HepG2 (cell line): ENCODE measurements at regions not wholly inside any gene's neighbourhood (a gene's known extent, or its start where the extent isn't known, plus 50 kb on each side); places are given as distances from the start of the nearest gene placed in this dataset.

Source experiments
- ATAC-seq: fragments of 200-7000 bp; cut with Tn5 transposase; 3 replicates; pipeline ENCODE4 v1.9.1; 2020; ENCODE audit warnings: mild to moderate bottlenecking, moderate library complexity
- BruUV-seq: library from RNA; stranded (reverse); fragments of 400-500 nt; replicated peaks from 2 replicates; lab custom pipeline; 2021; lab: Mats Ljungman, UMichigan
- CTCF ChIA-PET: fragments of 300-600 bp; formaldehyde crosslinking; extraction: SDS; loops from one replicate; lab custom pipeline; 2021; ENCODE audit warnings: low total read pairs, inconsistent platforms, low intra/inter-chr PET ratio; lab: Yijun Ruan, JAX
- POLR2A ChIA-PET: fragments of 350-600 bp; sonication (Branson Sonifier 250); formaldehyde crosslinking; loops from one replicate; lab custom pipeline; 2020; ENCODE audit warnings: antibody characterized with exemption, inconsistent platforms; lab: Yijun Ruan, JAX
- DNase-seq: peaks from one replicate; pipeline ENCODE4 v3.0.0-alpha.2; 2015; ENCODE audit warnings: low spot score
- FAIRE-seq: peaks from 3 replicates; lab custom pipeline; 2011; peaks lifted over from hg19 to GRCh38; lab: Jason Lieb, UNC
- H2AFZ ChIP-seq: one replicate; pipeline ENCODE4 v1.6.1; 2011; ENCODE audit warnings: low read length, inconsistent platforms
- H3K27ac ChIP-seq: fragments of 300-600 bp; 3 replicates; pipeline ENCODE4 v1.8.0; 2011; ENCODE audit warnings: mixed run types, mild to moderate bottlenecking, mixed read lengths, low read length, inconsistent platforms; ENCODE audit not compliant: insufficient read depth; ENCODE audit errors: extremely low read length
- H3K27me3 ChIP-seq, 2 experiments: fragments of 200-600 bp in 1 of 2; 2 replicates in 1 of 2; 3 replicates in 1 of 2; pipeline versions ENCODE4 v1.6.0 to v1.8.0; 2011; ENCODE audit warnings: low read length in 2 of 2, mild to moderate bottlenecking in 2 of 2, moderate library complexity in 2 of 2, inconsistent platforms in 1 of 2; ENCODE audit not compliant: insufficient read depth in 2 of 2, control insufficient read depth in 1 of 2
- H3K36me3 ChIP-seq, 2 experiments: fragments of 200-600 bp in 1 of 2; replicated peaks in 1 of 2; 2 replicates in 1 of 2; 3 replicates in 1 of 2; pipeline versions ENCODE4 v1.5.1 to v1.8.0; 2011; ENCODE audit warnings: low read length in 2 of 2, inconsistent platforms in 1 of 2; ENCODE audit not compliant: insufficient read depth in 2 of 2, control insufficient read depth in 1 of 2
- H3K4me1 ChIP-seq: 2 replicates; pipeline ENCODE4 v1.5.1; 2012; ENCODE audit warnings: low read length, inconsistent platforms; ENCODE audit not compliant: insufficient read depth
- H3K4me2 ChIP-seq: 2 replicates; pipeline ENCODE4 v1.6.0; 2011; ENCODE audit warnings: low read depth, low read length, inconsistent platforms
- H3K4me3 ChIP-seq, 3 experiments: fragments of 200-600 bp in 1 of 3; sonication (generic), shearing (Covaris generic) in 1 of 3; replicated peaks in 1 of 3; 2 replicates each; pipeline ENCODE4 v1.5.1; 2011 to 2016; ENCODE audit warnings: low read length in 3 of 3, inconsistent platforms in 2 of 3, low read depth in 2 of 3, mild to moderate bottlenecking in 2 of 3, control low read depth in 1 of 3, mixed read lengths in 1 of 3; ENCODE audit not compliant: insufficient read depth in 1 of 3
- H3K79me2 ChIP-seq: one replicate; pipeline ENCODE4 v1.6.1; 2011; ENCODE audit warnings: low read length, inconsistent platforms; ENCODE audit not compliant: insufficient read depth
- H3K9ac ChIP-seq: 2 replicates; pipeline ENCODE4 v1.6.0; 2011; ENCODE audit warnings: mild to moderate bottlenecking, low read depth, low read length, inconsistent platforms; ENCODE audit not compliant: insufficient read depth
- H3K9me3 ChIP-seq: 2 replicates; pipeline ENCODE4 v1.5.1; 2012; ENCODE audit warnings: mild to moderate bottlenecking, low read length
- H4K20me1 ChIP-seq: 2 replicates; pipeline ENCODE4 v1.6.0; 2011; ENCODE audit warnings: inconsistent platforms, mild to moderate bottlenecking, low read length, moderate library complexity; ENCODE audit not compliant: insufficient read depth
- CEBPB ChIP-seq: IDR thresholded peaks from 2 replicates; pipeline ENCODE4 v1.6.1; 2011; ENCODE audit warnings: low read depth, low read length, improper control_type of control experiment, borderline replicate concordance
- FIP1L1 ChIP-seq: fragments of 200-400 bp; formaldehyde crosslinking; IDR thresholded peaks from 2 replicates; pipeline ENCODE4 v1.6.1; 2018; ENCODE audit warnings: low read depth, mild to moderate bottlenecking, low read length, moderate library complexity, borderline replicate concordance; ENCODE audit not compliant: insufficient read depth
- FOXJ3 ChIP-seq: sonication (generic); formaldehyde crosslinking; IDR thresholded peaks from 2 replicates; pipeline ENCODE4 v1.4.0; 2020; ENCODE audit warnings: missing genetic modification reagents, mild to moderate bottlenecking, borderline replicate concordance
- GRHL1 ChIP-seq: sonication (generic); formaldehyde crosslinking; conservative IDR thresholded peaks from 2 replicates; pipeline ENCODE4 v1.8.0; 2022; ENCODE audit warnings: missing genetic modification reagents
- MZF1 ChIP-seq: sonication (generic); formaldehyde crosslinking; IDR thresholded peaks from 2 replicates; pipeline ENCODE4 v1.8.1; 2023; ENCODE audit warnings: mild to moderate bottlenecking, missing genetic modification reagents, borderline replicate concordance
- NRL ChIP-seq: sonication (generic); formaldehyde crosslinking; IDR thresholded peaks from 2 replicates; pipeline ENCODE4 v1.5.0; 2020; ENCODE audit warnings: missing genetic modification reagents, mild to moderate bottlenecking, moderate library complexity, borderline replicate concordance
- POLR2G ChIP-seq: fragments of 200-400 bp; formaldehyde crosslinking; IDR thresholded peaks from 2 replicates; pipeline ENCODE4 v1.6.1; 2018; ENCODE audit warnings: mild to moderate bottlenecking, low read depth, low read length, moderate library complexity
- ZBTB25 ChIP-seq: IDR thresholded peaks from 2 replicates; pipeline ENCODE4 v1.6.1; 2018; ENCODE audit warnings: missing genetic modification reagents
- ZIK1 ChIP-seq: sonication (generic); formaldehyde crosslinking; IDR thresholded peaks from 2 replicates; pipeline ENCODE4 v1.5.0; 2020; ENCODE audit warnings: mild to moderate bottlenecking, low read depth, missing genetic modification reagents, borderline replicate concordance
- ZNF12 ChIP-seq: sonication (generic); formaldehyde crosslinking; IDR thresholded peaks from 2 replicates; pipeline ENCODE4 v1.5.0; 2020; ENCODE audit warnings: missing genetic modification reagents
- ZNF839 ChIP-seq: sonication (generic); formaldehyde crosslinking; IDR thresholded peaks from 2 replicates; pipeline ENCODE4 v1.4.0; 2020; ENCODE audit warnings: missing genetic modification reagents, mild to moderate bottlenecking, borderline replicate concordance
- WGBS: methylation state at CpG from one replicate; pipeline ENCODE4 v1.1.6; 2017; ENCODE audit warnings: low lambda C conversion rate; 5-methylcytosine and 5-hydroxymethylcytosine counted together
- in situ Hi-C: cut with HindIII; loops from 2 replicates; pipeline ENCODE4 v1.10.0; 2017; ENCODE audit warnings: low pct_unique_long_range_greater_than_20kb; ENCODE audit not compliant: extremely low pct_ligation_motif_present
- intact Hi-C: fragments of 100-400 bp; cut with micrococcal nuclease; formaldehyde crosslinking; loops from one replicate; pipeline ENCODE4 v1.10.0; 2022; ENCODE audit not compliant: unreplicated experiment
- TF ChIP-seq, protein P1 (sequence below): sonication (generic); formaldehyde crosslinking; IDR thresholded peaks from 2 replicates; pipeline ENCODE4 v1.5.1; 2020; ENCODE audit warnings: missing genetic modification reagents, mild to moderate bottlenecking, borderline replicate concordance

GRCh38 chr10:59960751-59961150 lies 54.4 kb upstream of the CCDC6 start (continued):
- TF ChIP-seq ZNF839 (CRISPR knock-in tag), result no peak
- TF ChIP-seq, all 625 proteins: peak for 0

- H3K9me3 ChIP-seq, result no peaks in the 10 kb centered on the region
- H3K9ac ChIP-seq, result no peak overlapping the region
- H3K4me2 ChIP-seq, result no peak overlapping the region
- BruUV-seq, result no TSS peak
- no peak for TF ChIP-seq FIP1L1
- TF ChIP-seq CEBPB, result peak; percentile 53; the same call in 1 of the 2 replicates
- no peak overlapping the region for H3K27ac ChIP-seq
- CTCF ChIA-PET, result no interaction called here
- H3K36me3 ChIP-seq, result no peaks in the 10 kb centered on the region
- H3K27me3 ChIP-seq, result no peaks in the 10 kb centered on the region
- POLR2A ChIA-PET, result no interaction called here
- no peak for DNase-seq
- H3K4me1 ChIP-seq, result no peaks in the 10 kb centered on the region
- no peak for FAIRE-seq
- in situ Hi-C loops, result no loop called here
- H3K79me2 ChIP-seq, result no peaks in the 10 kb centered on the region
- intact Hi-C loops, result no loop called here
- H2AFZ ChIP-seq, result no peak overlapping the region
- 56% methylated on average over 4 of the region's 4 CpGs for WGBS
- no peak overlapping the region for H3K4me3 ChIP-seq
- H4K20me1 ChIP-seq, result no peaks in the 10 kb centered on the region
- no peak for ATAC-seq
These were observed 53.2 kb upstream of the CCDC6 start for GRCh38 chr10:59959504-59960018.

DNA sequence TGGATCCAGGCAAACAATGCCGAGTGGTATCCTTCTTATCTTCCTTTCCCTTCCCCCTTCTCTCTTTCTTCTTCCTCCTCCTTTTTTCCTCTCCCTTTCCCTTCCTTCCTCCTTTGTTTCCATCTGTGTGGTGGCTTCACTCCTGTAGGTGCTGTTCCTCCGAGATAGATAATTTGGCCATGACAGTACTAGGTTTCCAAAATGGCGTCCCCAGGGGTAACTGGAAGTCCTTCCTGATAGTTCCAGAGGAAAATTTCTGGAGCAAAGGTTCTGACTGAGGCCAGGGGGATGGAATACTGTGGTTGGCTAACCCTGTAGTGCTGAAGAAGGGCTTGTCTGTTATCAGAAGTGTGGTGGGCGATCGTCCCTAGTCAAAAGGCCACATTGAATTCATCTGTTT lies 52.5 kb upstream of the CCDC6 start:
- no TSS peak for BruUV-seq
- ChIA-PET CTCF (no interaction called here), POLR2A (no interaction called here)
- 39% methylated on average over 5 of the region's 5 CpGs for WGBS
- H3K4me1 ChIP-seq, result no peaks in the 10 kb centered on the region
- H3K27ac ChIP-seq, result no peak overlapping the region
- no peak overlapping the region for H2AFZ ChIP-seq
- in situ Hi-C loops, result no loop called here
- no peaks in the 10 kb centered on the region for H3K79me2 ChIP-seq
- no peak overlapping the region for H3K4me2 ChIP-seq
- no peak for DNase-seq
- intact Hi-C loops, result no loop called here
- FAIRE-seq, result no peak
- no peaks in the 10 kb centered on the region for H3K27me3 ChIP-seq
- H3K9me3 ChIP-seq, result no peaks in the 10 kb centered on the region
- no peak overlapping the region for H3K4me3 ChIP-seq
- no peak for ATAC-seq
- H3K36me3 ChIP-seq, result no peaks in the 10 kb centered on the region
- no peak overlapping the region for H3K9ac ChIP-seq
- H4K20me1 ChIP-seq, result no peaks in the 10 kb centered on the region
- TF ChIP-seq POLR2G (no peak), GRHL1 (no peak), ZNF12 (CRISPR knock-in tag) (no peak), FOXJ3 (no peak), NRL (CRISPR knock-in tag) (no peak), ZIK1 (no peak), MZF1 (CRISPR knock-in tag) (no peak), ZBTB25 (no peak)
- TF ChIP-seq, protein P1, sequence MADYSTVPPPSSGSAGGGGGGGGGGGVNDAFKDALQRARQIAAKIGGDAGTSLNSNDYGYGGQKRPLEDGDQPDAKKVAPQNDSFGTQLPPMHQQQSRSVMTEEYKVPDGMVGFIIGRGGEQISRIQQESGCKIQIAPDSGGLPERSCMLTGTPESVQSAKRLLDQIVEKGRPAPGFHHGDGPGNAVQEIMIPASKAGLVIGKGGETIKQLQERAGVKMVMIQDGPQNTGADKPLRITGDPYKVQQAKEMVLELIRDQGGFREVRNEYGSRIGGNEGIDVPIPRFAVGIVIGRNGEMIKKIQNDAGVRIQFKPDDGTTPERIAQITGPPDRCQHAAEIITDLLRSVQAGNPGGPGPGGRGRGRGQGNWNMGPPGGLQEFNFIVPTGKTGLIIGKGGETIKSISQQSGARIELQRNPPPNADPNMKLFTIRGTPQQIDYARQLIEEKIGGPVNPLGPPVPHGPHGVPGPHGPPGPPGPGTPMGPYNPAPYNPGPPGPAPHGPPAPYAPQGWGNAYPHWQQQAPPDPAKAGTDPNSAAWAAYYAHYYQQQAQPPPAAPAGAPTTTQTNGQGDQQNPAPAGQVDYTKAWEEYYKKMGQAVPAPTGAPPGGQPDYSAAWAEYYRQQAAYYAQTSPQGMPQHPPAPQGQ (CRISPR knock-in tag), result no peak
